ENCODE measurements at regions not wholly inside any gene's neighbourhood (a gene's known extent, or its start where the extent isn't known, plus 50 kb on each side); places are given as distances from the start of the nearest gene placed in this dataset.

- peak overlapping the region; percentile 92 to 95 for H3K27ac ChIP-seq
Observed at GRCh38 chr9:129319938-129320481, 141.9 kb upstream of the IER5L start.

DNA sequence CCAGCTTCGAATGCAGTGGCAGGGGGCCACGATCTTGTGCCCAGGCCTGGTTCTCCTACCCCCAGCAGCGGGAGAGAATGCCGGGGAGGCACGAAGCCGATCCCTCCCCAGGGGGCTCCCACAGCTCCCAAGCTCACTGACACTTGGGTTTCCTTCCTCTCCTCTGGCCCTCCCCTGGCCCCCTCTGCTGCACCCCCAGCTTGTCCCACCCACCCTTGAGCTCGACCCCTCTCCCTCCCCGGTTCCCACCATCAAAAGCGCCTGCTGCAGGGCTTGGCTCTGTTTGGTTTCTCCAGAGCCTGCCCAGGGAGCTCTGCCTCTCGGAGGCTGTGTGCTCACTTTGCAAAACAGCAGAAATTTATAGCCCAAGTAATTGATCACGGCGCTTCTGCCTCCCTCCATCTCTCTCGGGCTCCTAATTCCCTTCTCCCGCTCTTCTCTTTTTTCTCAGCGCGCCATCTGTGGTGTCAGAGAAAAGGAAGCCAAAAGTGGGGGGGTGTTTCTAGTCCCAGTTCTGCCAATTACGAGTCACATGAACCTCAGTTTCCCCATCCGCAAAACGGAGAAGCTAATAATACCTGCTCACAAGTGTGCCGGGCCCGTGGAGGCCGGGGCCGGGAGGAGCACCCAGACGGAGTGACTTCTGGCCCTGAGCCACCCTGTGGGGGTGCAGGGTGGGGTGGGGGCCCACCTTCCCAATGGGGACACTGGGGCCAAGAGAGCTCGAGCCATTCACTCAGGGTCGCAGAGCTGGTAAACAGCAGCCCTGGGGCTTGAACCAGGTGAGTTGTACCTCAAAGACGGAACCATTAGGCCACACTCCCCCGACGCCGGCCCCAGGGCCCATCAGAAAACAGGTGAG, 141.2 kb upstream of the IER5L start:
- H3K27ac ChIP-seq = peak overlapping the region; percentile 92 to 95

More at GRCh38 chr9:129319938-129320481, 141.9 kb upstream of the IER5L start:
- peak overlapping the region; percentile 73 for H3K4me3 ChIP-seq
- TF ChIP-seq, protein P1, sequence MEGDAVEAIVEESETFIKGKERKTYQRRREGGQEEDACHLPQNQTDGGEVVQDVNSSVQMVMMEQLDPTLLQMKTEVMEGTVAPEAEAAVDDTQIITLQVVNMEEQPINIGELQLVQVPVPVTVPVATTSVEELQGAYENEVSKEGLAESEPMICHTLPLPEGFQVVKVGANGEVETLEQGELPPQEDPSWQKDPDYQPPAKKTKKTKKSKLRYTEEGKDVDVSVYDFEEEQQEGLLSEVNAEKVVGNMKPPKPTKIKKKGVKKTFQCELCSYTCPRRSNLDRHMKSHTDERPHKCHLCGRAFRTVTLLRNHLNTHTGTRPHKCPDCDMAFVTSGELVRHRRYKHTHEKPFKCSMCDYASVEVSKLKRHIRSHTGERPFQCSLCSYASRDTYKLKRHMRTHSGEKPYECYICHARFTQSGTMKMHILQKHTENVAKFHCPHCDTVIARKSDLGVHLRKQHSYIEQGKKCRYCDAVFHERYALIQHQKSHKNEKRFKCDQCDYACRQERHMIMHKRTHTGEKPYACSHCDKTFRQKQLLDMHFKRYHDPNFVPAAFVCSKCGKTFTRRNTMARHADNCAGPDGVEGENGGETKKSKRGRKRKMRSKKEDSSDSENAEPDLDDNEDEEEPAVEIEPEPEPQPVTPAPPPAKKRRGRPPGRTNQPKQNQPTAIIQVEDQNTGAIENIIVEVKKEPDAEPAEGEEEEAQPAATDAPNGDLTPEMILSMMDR (IDR thresholded peaks at IDR 0.05) = no peak
- DNase-seq (ENCODE audit: low spot score) = peak; percentile 73

DNA sequence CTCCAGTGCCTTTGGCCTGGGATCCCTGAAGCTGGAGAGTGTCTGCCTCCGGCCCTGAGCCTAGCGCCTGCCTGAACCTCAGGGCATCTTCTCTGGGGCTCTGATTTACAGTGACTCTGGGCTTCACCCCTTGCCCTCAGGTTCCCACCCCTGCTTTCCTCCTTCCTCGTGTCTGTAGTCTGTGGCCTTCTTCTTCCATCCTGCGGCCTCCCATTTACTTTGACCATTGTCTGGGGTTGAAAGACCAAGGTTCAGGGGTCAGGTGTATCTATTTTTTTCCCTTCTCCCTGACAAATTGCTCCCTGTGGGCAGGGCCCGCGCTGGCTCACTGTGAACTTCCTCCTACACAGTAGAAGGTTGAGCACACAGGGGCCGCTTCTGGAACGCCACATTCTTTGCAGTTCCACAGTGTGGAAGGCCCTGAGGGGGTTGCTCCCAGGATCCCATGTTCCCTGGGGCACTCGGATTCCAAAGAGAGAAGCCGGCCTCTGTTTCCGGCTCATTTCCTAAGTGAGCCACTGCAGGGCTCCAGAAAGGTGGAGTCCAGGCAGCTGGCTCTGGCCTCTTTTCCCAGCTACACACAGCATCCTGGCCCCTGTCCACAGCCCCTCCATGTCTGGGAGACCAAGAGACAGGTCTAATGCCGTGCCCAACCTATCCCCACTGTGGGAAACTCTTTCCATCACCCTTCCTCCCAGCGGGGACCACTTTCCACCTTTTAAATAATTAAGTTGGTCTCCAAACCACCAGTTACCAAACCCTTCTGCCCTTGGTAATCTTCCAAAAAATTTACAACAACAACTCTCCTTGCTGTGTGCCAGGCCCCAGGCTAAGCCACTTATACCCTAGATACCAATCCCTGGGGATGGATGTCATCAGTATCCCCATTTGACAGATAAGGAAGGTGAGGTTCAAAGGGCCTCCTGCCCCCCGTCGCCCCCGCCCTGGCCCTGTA, 140.3 kb upstream of the IER5L start:
- H3K4me3 ChIP-seq = no peak overlapping the region
- peak overlapping the region; percentile 92 to 95 for H3K27ac ChIP-seq
- TF ChIP-seq, protein P1 (IDR thresholded peaks at IDR 0.05) = no peak
- DNase-seq (ENCODE audit: low spot score) = peak; percentile 82

More for the DNA sequence above, 141.2 kb upstream of the IER5L start:
- no peak overlapping the region for H3K4me3 ChIP-seq
- peak; percentile 77 for DNase-seq (ENCODE audit: low spot score)
- TF ChIP-seq, protein P1 (IDR thresholded peaks at IDR 0.05) = no peak

DNA sequence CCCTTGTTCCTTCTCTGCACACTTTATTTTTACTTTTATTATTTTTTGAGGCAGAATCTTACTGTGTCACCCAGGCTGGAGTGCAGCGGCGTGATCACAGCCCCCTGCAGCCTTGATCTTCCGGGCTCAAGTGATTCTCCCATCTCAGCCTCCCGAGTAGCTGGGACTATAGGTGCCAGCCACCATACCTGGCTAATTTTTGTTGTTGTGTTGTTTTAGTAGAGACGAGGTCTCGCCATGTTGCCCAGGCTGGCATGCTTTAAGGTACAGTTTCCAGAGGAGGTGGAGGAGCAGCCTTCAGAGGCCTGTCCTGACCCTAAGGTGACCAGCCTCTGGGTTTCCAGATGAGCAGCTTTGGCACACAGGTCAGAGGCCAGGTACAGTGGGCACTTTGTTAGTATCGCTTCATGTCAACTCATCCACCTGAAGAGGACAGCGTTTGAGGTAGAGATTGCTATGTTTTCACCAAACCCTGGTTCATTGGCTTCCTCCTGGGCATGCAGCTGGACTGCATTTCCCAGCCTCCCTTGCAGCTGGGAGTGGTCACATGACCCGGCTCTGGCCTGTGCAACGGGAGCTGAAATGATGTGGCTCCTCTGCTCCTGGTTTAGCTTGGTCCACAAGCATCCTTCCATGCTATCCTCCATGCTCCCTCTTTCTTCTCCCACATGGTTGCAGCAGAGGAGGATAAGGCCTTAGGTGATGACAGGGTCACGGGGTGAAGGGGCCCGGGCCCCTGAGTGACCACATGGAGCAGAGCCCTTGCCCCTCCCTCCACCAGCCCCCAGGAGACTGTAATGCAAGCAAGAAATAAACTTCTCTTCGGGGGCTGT, 139.3 kb upstream of the IER5L start:
- peak overlapping the region; percentile 92 to 95 for H3K27ac ChIP-seq
- TF ChIP-seq, protein P1 (IDR thresholded peaks at IDR 0.05) = no peak
- H3K4me3 ChIP-seq = no peak overlapping the region
- peak; percentile 79 for DNase-seq (ENCODE audit: low spot score)

DNA sequence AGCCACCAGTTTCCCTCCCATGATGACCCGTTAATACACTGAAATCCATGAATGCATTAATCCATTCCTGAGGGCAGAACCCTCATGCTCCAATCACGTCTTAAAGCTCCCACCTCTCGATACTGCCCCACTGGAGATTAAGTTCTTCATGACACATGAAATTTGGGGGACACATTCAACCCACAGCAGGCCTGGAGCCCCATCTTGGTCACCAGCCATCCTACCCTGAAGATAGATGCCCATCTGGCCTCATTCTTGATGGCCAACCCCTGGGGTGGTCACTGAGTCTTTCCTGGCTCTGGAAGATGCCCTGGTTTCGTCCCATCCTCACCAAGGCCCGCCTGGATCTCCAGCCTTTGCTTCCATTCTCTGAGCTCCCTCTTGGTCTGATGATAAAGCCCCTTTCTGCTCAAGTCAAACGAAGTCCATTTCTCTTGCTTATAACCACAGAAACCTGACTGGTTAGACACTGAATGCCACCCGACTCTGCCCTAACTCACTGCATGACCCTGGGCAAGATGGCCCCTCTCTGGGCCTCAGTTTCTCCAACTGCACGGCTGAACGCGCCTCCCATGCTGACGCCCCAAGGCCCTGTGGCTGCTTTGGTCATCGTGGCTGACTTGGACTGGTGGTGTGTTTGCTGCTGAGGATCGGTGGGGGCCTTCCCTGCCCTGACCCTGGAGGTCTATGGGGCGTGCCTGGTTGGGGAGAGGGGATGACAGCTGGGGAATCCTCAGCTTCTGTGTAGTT, 138.4 kb upstream of the IER5L start:
- Histone ChIP-seq H3K27ac (peak overlapping the region; percentile 92 to 95), H3K4me3 (no peak overlapping the region)

More for the DNA sequence above, 138.4 kb upstream of the IER5L start:
- TF ChIP-seq, protein P1 (IDR thresholded peaks at IDR 0.05) = no peak
- peak; percentile 76 for DNase-seq (ENCODE audit: low spot score)

Measured in coronary artery (tissue), 2 donors.